Astrocyte of the spinal cord (primary cell): ENCODE measurements at regions not wholly inside any gene's neighbourhood (a gene's known extent, or its start where the extent isn't known, plus 50 kb on each side); places are given as distances from the start of the nearest gene placed in this dataset.

Source experiments
- DNase-seq: peaks from one replicate; pipeline ENCODE4 v3.0.0; 2011; ENCODE audit warnings: low read depth, low spot score
- H3K4me3 ChIP-seq: 2 replicates; pipeline ENCODE4 v1.5.1; 2011; ENCODE audit warnings: low read depth, mild to moderate bottlenecking, low read length, moderate library complexity
- CTCF ChIP-seq: IDR thresholded peaks from 2 replicates; pipeline ENCODE4 v1.5.1; 2012; ENCODE audit warnings: low read depth, mild to moderate bottlenecking, low read length, inconsistent platforms
- in situ Hi-C: cut with HindIII; loops from 2 replicates; pipeline ENCODE4 v1.10.0; 2017; ENCODE audit warnings: low sequenced_read_pairs

DNA sequence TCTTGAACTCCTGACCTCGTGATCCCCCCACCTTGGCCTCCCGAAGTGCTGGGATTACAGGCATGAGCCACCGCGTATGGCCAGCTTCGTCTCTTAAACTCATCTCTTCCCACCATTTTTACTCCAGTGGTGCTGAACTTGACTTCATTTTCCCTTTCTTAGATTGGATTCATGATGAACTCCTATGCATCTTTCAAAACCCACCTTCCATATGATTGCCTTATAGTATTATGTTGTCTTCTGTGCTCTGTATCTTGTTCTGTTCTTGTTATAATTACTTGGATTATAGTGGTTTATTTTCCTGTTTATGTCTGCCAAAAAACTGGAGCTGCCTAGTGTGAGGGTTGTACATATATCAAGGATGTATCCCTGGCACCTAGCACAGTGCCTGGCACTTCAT lies 110.8 kb upstream of the GADD45A start:
- no peak overlapping the region for H3K4me3 ChIP-seq
- in situ Hi-C loops, result no loop called here
- DNase-seq, result no peak
- TF ChIP-seq CTCF, result no peak

GRCh38 chr1:67575861-67576260 lies 109.1 kb upstream of the GADD45A start:
- DNase-seq, result peak; percentile 78
- in situ Hi-C loops, result no loop called here
- TF ChIP-seq CTCF, result no peak

GRCh38 chr1:67576474-67576873 lies 108.5 kb upstream of the GADD45A start:
- no peak for DNase-seq
- in situ Hi-C loops, result no loop called here
- TF ChIP-seq CTCF, result no peak
- no peak overlapping the region for H3K4me3 ChIP-seq

More at GRCh38 chr1:67575861-67576260, 109.1 kb upstream of the GADD45A start:
- H3K4me3 ChIP-seq, result no peak overlapping the region

GRCh38 chr1:67577646-67578045 lies 107.4 kb upstream of the GADD45A start:
- no peak for DNase-seq
- no peak for TF ChIP-seq CTCF
- H3K4me3 ChIP-seq, result no peak overlapping the region
- in situ Hi-C loops, result no loop called here

- no peak overlapping the region for H3K4me3 ChIP-seq
- no peak for DNase-seq
- no peak for TF ChIP-seq CTCF
- in situ Hi-C loops, result no loop called here
Observed at GRCh38 chr1:67578397-67579020, 106.5 kb upstream of the GADD45A start.

DNA sequence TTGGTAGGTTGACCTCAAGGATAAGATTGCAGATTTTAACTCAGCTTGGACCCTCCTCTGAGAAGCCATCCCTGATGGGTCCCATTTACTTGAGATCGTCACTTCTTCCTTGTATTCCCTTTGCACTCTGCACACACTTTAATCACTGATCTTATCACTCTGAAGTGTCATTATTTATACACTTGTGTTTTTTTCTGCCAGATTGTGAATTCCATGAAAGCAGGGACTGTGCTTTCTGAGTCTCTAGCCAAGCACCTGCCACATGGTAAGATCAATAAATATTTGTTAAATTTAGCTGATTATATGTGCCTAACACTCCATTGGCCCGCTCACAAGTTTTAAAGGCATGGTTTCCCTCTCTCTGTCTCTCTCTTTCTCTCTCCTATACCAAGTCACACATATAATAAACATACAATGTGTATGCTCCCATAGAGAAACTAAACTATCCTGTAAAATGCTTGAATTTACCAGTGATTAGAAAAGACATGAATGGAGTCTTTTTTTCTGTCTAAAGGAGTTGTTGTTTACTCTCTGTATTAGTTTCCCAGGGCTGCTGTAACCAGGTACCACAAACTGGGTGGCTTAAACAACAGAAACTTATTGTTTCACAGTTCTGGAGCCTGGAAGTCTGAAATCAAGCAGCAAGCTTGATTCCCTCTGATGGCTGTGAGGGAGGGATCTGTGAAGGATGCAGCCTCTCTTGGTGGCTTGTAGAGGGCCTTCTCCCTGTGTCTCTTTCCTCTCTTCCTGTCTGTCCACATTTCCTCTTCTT lies 105.2 kb upstream of the GADD45A start:
- TF ChIP-seq CTCF, result no peak
- no peak overlapping the region for H3K4me3 ChIP-seq
- DNase-seq, result no peak
- in situ Hi-C loops, result no loop called here
